HEK293 (cell line): ENCODE measurements at regions not wholly inside any gene's neighbourhood (a gene's known extent, or its start where the extent isn't known, plus 50 kb on each side); places are given as distances from the start of the nearest gene placed in this dataset.

Source experiments
- CTCF ChIA-PET: fragments of 350-600 bp; formaldehyde crosslinking; extraction: SDS; loops from one replicate; lab custom pipeline; 2021; ENCODE audit warnings: antibody characterized with exemption; lab: Yijun Ruan, JAX
- POLR2A ChIA-PET: fragments of 300-600 bp; formaldehyde crosslinking; extraction: SDS; loops from one replicate; lab custom pipeline; 2020; ENCODE audit warnings: antibody characterized with exemption, inconsistent platforms; lab: Yijun Ruan, JAX
- H3K27ac ChIP-seq: fragments of 200-500 bp; sonication (Bioruptor generic); 2 replicates; pipeline ENCODE4 v1.5.1; 2014; ENCODE audit warnings: low read depth, low read length, control low read depth, inconsistent platforms; ENCODE audit errors: extremely low read depth
- H3K36me3 ChIP-seq, 2 experiments: fragments of 200-500 bp in 1 of 2; sonication (Bioruptor generic) in 1 of 2; 1 replicate in 1 of 2; 2 replicates in 1 of 2; pipeline ENCODE4 v1.5.1; 2014 to 2017; ENCODE audit warnings: inconsistent platforms in 2 of 2, low read length in 2 of 2; ENCODE audit not compliant: control insufficient read depth in 2 of 2, insufficient read depth in 1 of 2
- H3K4me1 ChIP-seq: fragments of 200-500 bp; sonication (Bioruptor generic); 2 replicates; pipeline ENCODE4 v1.5.1; 2014; ENCODE audit warnings: mild to moderate bottlenecking, low read length, inconsistent platforms; ENCODE audit not compliant: control insufficient read depth, insufficient read depth
- H3K4me3 ChIP-seq: 2 replicates; pipeline ENCODE4 v1.5.1; 2011; ENCODE audit warnings: low read depth, mild to moderate bottlenecking, control low read depth, low read length, moderate library complexity
- H3K9me3 ChIP-seq: fragments of 200-500 bp; sonication (Bioruptor generic); 2 replicates; pipeline ENCODE4 v1.5.1; 2014; ENCODE audit warnings: low read depth, low read length, inconsistent platforms; ENCODE audit not compliant: control insufficient read depth, insufficient read depth
- GLI4 ChIP-seq: fragments of 450-650 bp; formaldehyde crosslinking; IDR thresholded peaks from 2 replicates; pipeline ENCODE4 v1.5.1; 2016; ENCODE audit warnings: missing biosample characterization, missing genetic modification characterization
- KLF9 ChIP-seq: fragments of 450-650 bp; formaldehyde crosslinking; IDR thresholded peaks from 2 replicates; pipeline ENCODE4 v1.5.1; 2016; ENCODE audit warnings: missing biosample characterization, missing genetic modification characterization, low read depth
- MEIS1 ChIP-seq: sonication (generic); formaldehyde crosslinking; IDR thresholded peaks from 2 replicates; pipeline ENCODE4 v1.8.1; 2022; ENCODE audit warnings: missing genetic modification reagents, mild to moderate bottlenecking, borderline replicate concordance
- PRDM1 ChIP-seq: fragments of 450-650 bp; formaldehyde crosslinking; IDR thresholded peaks from 2 replicates; pipeline ENCODE4; 2016; ENCODE audit warnings: missing biosample characterization, missing genetic modification characterization
- RBAK ChIP-seq: fragments of 450-650 bp; formaldehyde crosslinking; IDR thresholded peaks from 2 replicates; pipeline ENCODE4 v1.5.1; 2016; ENCODE audit warnings: missing biosample characterization, missing genetic modification characterization
- SCRT2 ChIP-seq: fragments of 450-650 bp; formaldehyde crosslinking; IDR thresholded peaks from 2 replicates; pipeline ENCODE4 v1.5.1; 2016; ENCODE audit warnings: missing biosample characterization, missing genetic modification characterization
- SETDB1 ChIP-seq: IDR thresholded peaks from one replicate; pipeline ENCODE4 v1.6.1; 2017; ENCODE audit warnings: mild to moderate bottlenecking, low read length, moderate library complexity, mixed read lengths; ENCODE audit not compliant: insufficient read length
- YY1 ChIP-seq: fragments of 450-650 bp; formaldehyde crosslinking; IDR thresholded peaks from 2 replicates; pipeline ENCODE4 v1.5.1; 2018; ENCODE audit warnings: missing biosample characterization, missing genetic modification characterization
- ZBTB20 ChIP-seq: fragments of 450-650 bp; formaldehyde crosslinking; IDR thresholded peaks from 2 replicates; pipeline ENCODE4 v1.5.1; 2016; ENCODE audit warnings: missing biosample characterization, missing genetic modification characterization
- ZFP37 ChIP-seq: fragments of 450-650 bp; formaldehyde crosslinking; IDR thresholded peaks from 2 replicates; pipeline ENCODE4 v1.5.1; 2016; ENCODE audit warnings: missing biosample characterization, missing genetic modification characterization
- ZNF133 ChIP-seq: fragments of 450-650 bp; formaldehyde crosslinking; IDR thresholded peaks from 2 replicates; pipeline ENCODE4 v1.5.1; 2016; ENCODE audit warnings: missing biosample characterization, missing genetic modification characterization
- ZNF140 ChIP-seq: fragments of 450-650 bp; formaldehyde crosslinking; IDR thresholded peaks from 2 replicates; pipeline ENCODE4 v1.5.1; 2016; ENCODE audit warnings: missing biosample characterization, missing genetic modification characterization
- ZNF184 ChIP-seq: fragments of 450-650 bp; IDR thresholded peaks from 2 replicates; pipeline ENCODE4 v1.5.1; 2018; ENCODE audit warnings: missing biosample characterization, mild to moderate bottlenecking, missing genetic modification characterization
- ZNF211 ChIP-seq: fragments of 450-650 bp; formaldehyde crosslinking; IDR thresholded peaks from 2 replicates; pipeline ENCODE4 v1.5.1; 2016; ENCODE audit warnings: low read depth, missing biosample characterization, missing genetic modification characterization
- ZNF214 ChIP-seq: fragments of 450-650 bp; formaldehyde crosslinking; IDR thresholded peaks from 2 replicates; pipeline ENCODE4 v1.5.1; 2017; ENCODE audit warnings: missing biosample characterization, mild to moderate bottlenecking, missing genetic modification characterization, borderline replicate concordance
- ZNF324 ChIP-seq: fragments of 450-650 bp; formaldehyde crosslinking; IDR thresholded peaks from 2 replicates; pipeline ENCODE4 v1.5.1; 2016; ENCODE audit warnings: missing biosample characterization, missing genetic modification characterization
- ZNF354C ChIP-seq: fragments of 450-650 bp; formaldehyde crosslinking; IDR thresholded peaks from 2 replicates; pipeline ENCODE4 v1.5.1; 2016; ENCODE audit warnings: missing biosample characterization, missing genetic modification characterization, low read depth, borderline replicate concordance
- ZNF391 ChIP-seq: fragments of 450-650 bp; formaldehyde crosslinking; IDR thresholded peaks from 2 replicates; pipeline ENCODE4 v1.5.1; 2016; ENCODE audit warnings: low read depth, missing biosample characterization, missing genetic modification characterization, borderline replicate concordance
- ZNF416 ChIP-seq: fragments of 450-650 bp; formaldehyde crosslinking; IDR thresholded peaks from 2 replicates; pipeline ENCODE4 v1.5.1; 2016; ENCODE audit warnings: missing biosample characterization, missing genetic modification characterization
- ZNF426 ChIP-seq: fragments of 450-650 bp; formaldehyde crosslinking; IDR thresholded peaks from 2 replicates; pipeline ENCODE4 v1.5.1; 2017; ENCODE audit warnings: missing biosample characterization, missing genetic modification characterization, mild to moderate bottlenecking, inconsistent platforms, moderate library complexity
- ZNF48 ChIP-seq: fragments of 450-650 bp; formaldehyde crosslinking; IDR thresholded peaks from 2 replicates; pipeline ENCODE4 v1.5.1; 2016; ENCODE audit warnings: missing biosample characterization, missing genetic modification characterization
- ZNF510 ChIP-seq: fragments of 450-650 bp; formaldehyde crosslinking; IDR thresholded peaks from 2 replicates; pipeline ENCODE4 v1.5.1; 2018; ENCODE audit warnings: mild to moderate bottlenecking, missing genetic modification characterization, missing biosample characterization; ENCODE audit not compliant: insufficient replicate concordance
- ZNF549 ChIP-seq: fragments of 450-650 bp; IDR thresholded peaks from 2 replicates; pipeline ENCODE4 v1.5.1; 2018; ENCODE audit warnings: missing biosample characterization, missing genetic modification characterization, mild to moderate bottlenecking, inconsistent platforms, moderate library complexity
- ZNF585B ChIP-seq: fragments of 450-650 bp; formaldehyde crosslinking; IDR thresholded peaks from 2 replicates; pipeline ENCODE4 v1.5.1; 2016; ENCODE audit warnings: missing biosample characterization, missing genetic modification characterization
- ZNF776 ChIP-seq: fragments of 450-650 bp; formaldehyde crosslinking; IDR thresholded peaks from 2 replicates; pipeline ENCODE4 v1.5.0; 2017; ENCODE audit warnings: missing biosample characterization, missing genetic modification characterization, borderline replicate concordance
- ZNF777 ChIP-seq: fragments of 450-650 bp; formaldehyde crosslinking; IDR thresholded peaks from 2 replicates; pipeline ENCODE4 v1.5.1; 2017; ENCODE audit warnings: missing biosample characterization, missing genetic modification characterization, borderline replicate concordance
- ZNF843 ChIP-seq: fragments of 450-650 bp; formaldehyde crosslinking; IDR thresholded peaks from 2 replicates; pipeline ENCODE4 v1.5.1; 2016; ENCODE audit warnings: missing biosample characterization, missing genetic modification characterization
- ZSCAN16 ChIP-seq: fragments of 450-650 bp; formaldehyde crosslinking; IDR thresholded peaks from 2 replicates; pipeline ENCODE4 v1.5.1; 2016; ENCODE audit warnings: missing biosample characterization, missing genetic modification characterization
- ZSCAN30 ChIP-seq: fragments of 450-650 bp; IDR thresholded peaks from 2 replicates; pipeline ENCODE4 v1.5.1; 2018; ENCODE audit warnings: missing biosample characterization, mild to moderate bottlenecking, missing genetic modification characterization, moderate library complexity
- TF ChIP-seq, protein P1 (sequence below): sonication (generic); formaldehyde crosslinking; IDR thresholded peaks from 2 replicates; pipeline ENCODE4 v1.8.1; 2022; ENCODE audit warnings: mild to moderate bottlenecking, moderate library complexity, missing genetic modification reagents
- TF ChIP-seq, protein P2 (sequence below): fragments of 450-650 bp; formaldehyde crosslinking; IDR thresholded peaks from 2 replicates; pipeline ENCODE4 v1.5.1; 2017; ENCODE audit warnings: missing biosample characterization, missing genetic modification characterization

DNA sequence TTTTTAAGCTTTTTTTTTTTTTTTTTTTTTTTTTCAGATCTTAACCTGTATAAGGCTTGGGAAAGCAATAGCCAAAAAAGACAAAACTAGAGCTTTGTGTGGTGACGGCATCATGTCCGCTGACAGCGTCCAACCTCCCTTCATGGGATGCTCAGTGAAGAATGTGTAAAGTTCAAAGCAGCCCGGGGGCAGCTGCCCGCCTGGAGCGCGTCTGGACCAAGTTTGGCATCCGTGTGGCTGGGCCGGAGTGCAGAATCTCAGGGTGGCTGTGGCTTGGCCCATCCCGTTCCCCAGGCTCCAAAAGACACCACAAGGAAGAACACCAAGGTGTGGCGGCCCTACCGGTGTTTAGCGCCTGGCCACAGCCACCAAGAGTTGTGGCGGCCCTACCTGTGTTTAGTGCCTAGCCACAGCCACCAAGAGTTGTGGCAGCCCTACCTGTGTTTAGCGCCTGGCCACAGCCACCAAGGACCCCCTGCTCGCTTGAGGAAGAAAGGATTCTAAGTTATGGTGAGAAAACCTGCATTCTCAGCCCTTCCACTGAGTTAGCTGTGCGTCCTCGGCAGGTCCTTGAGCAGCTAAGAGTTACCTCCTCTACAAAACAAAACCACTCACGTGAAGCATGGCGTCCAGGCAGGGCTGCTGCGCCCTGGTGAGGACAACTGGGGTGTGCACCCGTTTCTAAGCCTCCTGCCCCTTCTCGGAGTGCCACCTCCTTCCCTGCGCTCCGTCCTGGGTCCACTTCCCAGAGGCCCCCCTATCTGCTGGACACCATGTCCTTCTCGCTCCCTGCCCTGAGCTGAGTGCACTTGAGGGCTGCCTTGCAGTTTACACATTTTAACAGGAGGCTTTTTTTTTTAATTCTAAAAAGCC, 103.6 kb upstream of the SALL3 start:
- TF ChIP-seq ZNF48 (no peak), ZSCAN16 (tag by site-specific recombination) (no peak), GLI4 (no peak), ZNF214 (tag by site-specific recombination) (no peak), ZBTB20 (no peak), ZNF211 (tag by site-specific recombination) (no peak), ZNF354C (tag by site-specific recombination) (no peak), ZNF776 (tag by site-specific recombination) (no peak), ZNF585B (tag by site-specific recombination) (no peak), MEIS1 (CRISPR knock-in tag) (no peak), ZNF843 (tag by site-specific recombination) (no peak), ZNF510 (tag by site-specific recombination) (no peak), ZNF391 (tag by site-specific recombination) (no peak), RBAK (tag by site-specific recombination) (no peak), PRDM1 (no peak), ZNF140 (tag by site-specific recombination) (no peak)
- POLR2A ChIA-PET: no interaction called here
- H3K36me3 ChIP-seq: no peaks in the 10 kb centered on the region
- no peak overlapping the region for H3K27ac ChIP-seq
- no peaks in the 10 kb centered on the region for H3K9me3 ChIP-seq
- CTCF ChIA-PET: interaction anchor here (0.5 to 3.7 kb wide), 30 partner anchors 9 to 966 kb away, joined by 3 to 23 read pairs (median 4); no protein-coding TSS in a partner anchor
- H3K4me3 ChIP-seq: no peak overlapping the region
- no peaks in the 10 kb centered on the region for H3K4me1 ChIP-seq

- POLR2A ChIA-PET: no interaction called here
- Histone ChIP-seq H3K27ac (no peak overlapping the region), H3K4me3 (no peak overlapping the region), H3K4me1 (no peaks in the 10 kb centered on the region), H3K9me3 (no peaks in the 10 kb centered on the region), H3K36me3 (no peaks in the 10 kb centered on the region)
- CTCF ChIA-PET: interaction anchor here (0.5 to 3.7 kb wide), 11 partner anchors 8 to 260 kb away, joined by 3 to 23 read pairs (median 5); no protein-coding TSS in a partner anchor
- TF ChIP-seq ZNF426: no peak
- TF ChIP-seq ZNF184 (tag by site-specific recombination): no peak
- TF ChIP-seq SETDB1: no peak
- TF ChIP-seq, protein P1, sequence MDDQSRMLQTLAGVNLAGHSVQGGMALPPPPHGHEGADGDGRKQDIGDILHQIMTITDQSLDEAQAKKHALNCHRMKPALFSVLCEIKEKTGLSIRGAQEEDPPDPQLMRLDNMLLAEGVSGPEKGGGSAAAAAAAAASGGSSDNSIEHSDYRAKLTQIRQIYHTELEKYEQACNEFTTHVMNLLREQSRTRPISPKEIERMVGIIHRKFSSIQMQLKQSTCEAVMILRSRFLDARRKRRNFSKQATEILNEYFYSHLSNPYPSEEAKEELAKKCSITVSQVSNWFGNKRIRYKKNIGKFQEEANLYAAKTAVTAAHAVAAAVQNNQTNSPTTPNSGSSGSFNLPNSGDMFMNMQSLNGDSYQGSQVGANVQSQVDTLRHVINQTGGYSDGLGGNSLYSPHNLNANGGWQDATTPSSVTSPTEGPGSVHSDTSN (CRISPR knock-in tag): no peak
- TF ChIP-seq ZSCAN30 (tag by site-specific recombination): no peak
- TF ChIP-seq SCRT2 (tag by site-specific recombination): no peak
- no peak for TF ChIP-seq ZNF133 (tag by site-specific recombination)
- no peak for TF ChIP-seq ZNF324 (tag by site-specific recombination)
- no peak for TF ChIP-seq ZNF777 (tag by site-specific recombination)
- TF ChIP-seq KLF9: no peak
- no peak for TF ChIP-seq YY1 (tag by site-specific recombination)
- TF ChIP-seq ZNF416 (tag by site-specific recombination): no peak
- TF ChIP-seq, protein P2, sequence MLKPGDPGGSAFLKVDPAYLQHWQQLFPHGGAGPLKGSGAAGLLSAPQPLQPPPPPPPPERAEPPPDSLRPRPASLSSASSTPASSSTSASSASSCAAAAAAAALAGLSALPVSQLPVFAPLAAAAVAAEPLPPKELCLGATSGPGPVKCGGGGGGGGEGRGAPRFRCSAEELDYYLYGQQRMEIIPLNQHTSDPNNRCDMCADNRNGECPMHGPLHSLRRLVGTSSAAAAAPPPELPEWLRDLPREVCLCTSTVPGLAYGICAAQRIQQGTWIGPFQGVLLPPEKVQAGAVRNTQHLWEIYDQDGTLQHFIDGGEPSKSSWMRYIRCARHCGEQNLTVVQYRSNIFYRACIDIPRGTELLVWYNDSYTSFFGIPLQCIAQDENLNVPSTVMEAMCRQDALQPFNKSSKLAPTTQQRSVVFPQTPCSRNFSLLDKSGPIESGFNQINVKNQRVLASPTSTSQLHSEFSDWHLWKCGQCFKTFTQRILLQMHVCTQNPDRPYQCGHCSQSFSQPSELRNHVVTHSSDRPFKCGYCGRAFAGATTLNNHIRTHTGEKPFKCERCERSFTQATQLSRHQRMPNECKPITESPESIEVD (tag by site-specific recombination): no peak
- no peak for TF ChIP-seq ZFP37
- TF ChIP-seq ZNF549: no peak
Measured at GRCh38 chr18:78876868-78877267, 102.8 kb upstream of the SALL3 start.
